ENCODE measurements at regions not wholly inside any gene's neighbourhood (a gene's known extent, or its start where the extent isn't known, plus 50 kb on each side); places are given as distances from the start of the nearest gene placed in this dataset.
"Not testable (repeated sequence)": the region's sequence is repeated elsewhere in the genome, so short reads cannot be mapped to it uniquely, and the experiment has no call there.

DNA sequence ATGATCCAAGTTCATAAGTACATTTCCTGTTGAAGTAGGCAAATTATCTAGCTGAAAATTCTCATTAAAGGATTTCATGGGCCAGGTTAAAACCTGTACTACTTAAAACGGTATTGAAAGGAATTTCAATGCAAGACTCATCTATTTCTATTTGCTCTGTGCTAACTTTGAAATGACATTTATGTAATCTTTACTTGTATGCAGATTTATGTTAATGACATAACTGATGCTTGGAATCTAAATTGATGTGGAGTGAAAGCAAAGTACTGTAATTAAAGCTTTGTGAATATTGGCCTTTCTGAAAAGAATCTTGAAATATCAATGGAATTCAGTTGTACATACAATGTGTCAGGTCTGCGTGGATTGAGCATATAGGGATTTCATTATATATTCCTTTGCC lies 390.0 kb downstream of the CPS1 start:
- ATAC-seq: no peak
- DNase-seq (ENCODE audit: low spot score): no peak
- intact Hi-C loops (cut with DNase I): no loop called here

DNA sequence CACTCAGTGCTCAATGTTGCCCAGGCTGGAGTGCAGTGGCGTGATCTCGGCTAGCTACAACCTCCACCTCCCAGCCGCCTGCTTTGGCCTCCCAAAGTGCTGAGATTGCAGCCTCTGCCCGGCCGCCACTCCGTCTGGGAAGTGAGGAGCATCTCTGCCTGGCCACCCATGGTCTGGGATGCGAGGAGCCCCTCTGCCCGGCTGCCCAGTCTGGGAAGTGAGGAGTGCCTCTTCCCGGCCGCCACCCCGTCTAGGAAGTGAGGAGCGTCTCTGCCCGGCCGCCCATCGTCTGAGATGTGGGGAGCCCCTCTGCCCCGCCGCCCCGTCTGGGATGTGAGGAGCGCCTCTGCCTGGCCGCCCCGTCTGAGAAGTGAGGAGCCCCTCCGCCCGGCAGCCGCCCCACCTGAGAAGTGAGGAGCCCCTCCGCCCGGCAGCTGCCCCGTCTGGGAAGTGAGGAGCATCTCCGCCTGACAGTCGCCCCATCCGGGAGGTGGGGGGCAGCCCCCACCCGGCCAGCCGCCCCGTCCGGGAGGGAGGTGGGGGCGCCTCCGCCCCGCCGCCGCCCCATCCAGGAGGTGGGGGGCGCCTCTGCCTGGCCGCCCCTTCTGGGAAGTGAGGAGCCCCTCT lies 394.1 kb downstream of the CPS1 start:
- DNase-seq (ENCODE audit: low spot score); ATAC-seq; intact Hi-C loops (cut with DNase I): not testable (repeated sequence)

DNA sequence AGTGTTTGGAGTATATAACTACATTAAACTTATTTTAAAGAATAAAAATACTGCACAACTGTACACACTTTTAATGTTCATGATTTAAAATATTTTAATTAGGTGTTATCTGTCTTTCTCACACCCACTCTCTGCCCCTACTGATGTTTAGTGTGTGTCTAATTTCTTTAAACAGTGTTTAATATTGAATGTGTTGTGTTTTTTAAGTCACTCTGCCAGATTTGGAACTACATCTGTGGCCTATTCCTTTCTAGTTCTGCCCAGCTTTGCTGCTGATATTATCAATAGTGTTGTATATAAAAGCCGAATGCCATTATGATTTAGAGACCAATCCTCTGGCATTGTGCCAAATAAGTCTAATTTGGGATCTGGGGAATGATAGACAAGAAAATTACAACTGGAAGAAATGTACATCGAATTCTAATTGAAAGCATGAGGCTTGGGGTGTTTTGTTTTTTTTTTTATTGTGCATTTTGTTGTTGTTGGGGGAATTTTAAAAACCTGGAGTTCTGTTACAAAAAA lies 398.0 kb downstream of the CPS1 start:
- intact Hi-C loops (cut with DNase I): no loop called here
- DNase-seq (ENCODE audit: low spot score): no peak
- ATAC-seq: no peak

DNA sequence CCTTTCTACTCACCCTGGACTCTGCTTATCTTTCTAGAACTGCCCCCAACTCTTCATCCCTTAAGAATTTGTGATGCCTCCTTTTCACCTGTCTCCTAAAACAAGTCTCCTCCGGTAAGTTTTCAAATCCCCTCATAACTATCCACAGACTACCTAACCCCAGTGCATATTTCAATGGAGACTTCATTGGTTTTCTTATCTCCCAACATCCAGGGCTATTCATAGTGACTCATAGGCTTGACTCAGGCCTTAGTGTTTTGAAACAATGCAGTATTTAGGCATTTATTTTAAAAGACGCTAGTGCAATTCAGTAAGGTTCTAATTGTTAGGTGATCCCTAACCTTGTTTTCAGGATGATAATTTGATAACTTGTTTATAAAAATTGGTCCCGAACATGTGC lies 399.2 kb downstream of the CPS1 start:
- no peak for ATAC-seq
- intact Hi-C loops (cut with DNase I): no loop called here

DNA sequence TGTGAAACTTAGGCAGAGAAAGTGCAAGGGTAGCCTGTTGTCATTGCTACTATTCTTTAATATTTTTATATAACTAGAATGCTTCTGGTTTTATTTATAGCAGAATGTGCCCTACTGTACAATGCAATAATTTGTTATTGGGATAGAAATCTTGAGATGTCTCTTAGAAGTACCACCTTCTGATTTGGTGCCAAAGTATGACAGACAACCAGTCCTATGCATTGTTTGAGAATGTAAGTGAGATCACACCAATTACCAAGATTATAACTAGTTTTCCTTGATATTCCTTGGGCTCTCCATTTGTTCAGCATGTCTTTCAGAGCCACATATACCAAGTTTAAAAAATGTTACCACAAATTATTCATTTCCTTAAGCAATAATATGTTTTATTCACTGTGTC lies 399.7 kb downstream of the CPS1 start:
- intact Hi-C loops (cut with DNase I): no loop called here

More for the DNA sequence above, 399.2 kb downstream of the CPS1 start:
- no peak for DNase-seq (ENCODE audit: low spot score)

DNA sequence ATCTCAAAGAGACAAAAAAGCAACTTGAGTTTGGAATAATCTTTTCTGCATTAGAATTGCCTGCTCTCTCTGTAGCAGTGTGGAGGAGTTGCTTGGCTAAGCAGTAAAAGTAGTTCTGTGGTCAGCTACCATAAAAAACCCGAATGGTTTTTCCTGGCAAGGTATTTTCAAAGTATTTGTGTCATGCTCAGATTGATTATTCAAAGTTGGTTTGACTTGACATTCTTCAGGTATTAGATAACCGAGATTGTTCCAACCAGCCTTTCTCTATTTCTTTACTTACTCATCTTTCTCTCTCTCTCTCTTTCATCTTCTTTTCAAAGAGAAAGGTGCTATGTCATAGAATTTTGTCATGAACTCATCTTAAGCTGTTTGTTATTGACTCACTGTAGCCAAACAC lies 404.9 kb downstream of the CPS1 start:
- intact Hi-C loops (cut with DNase I): no loop called here
- ATAC-seq: no peak
- no peak for DNase-seq (ENCODE audit: low spot score)

More for the DNA sequence above, 399.7 kb downstream of the CPS1 start:
- DNase-seq (ENCODE audit: low spot score): no peak
- no peak for ATAC-seq

DNA sequence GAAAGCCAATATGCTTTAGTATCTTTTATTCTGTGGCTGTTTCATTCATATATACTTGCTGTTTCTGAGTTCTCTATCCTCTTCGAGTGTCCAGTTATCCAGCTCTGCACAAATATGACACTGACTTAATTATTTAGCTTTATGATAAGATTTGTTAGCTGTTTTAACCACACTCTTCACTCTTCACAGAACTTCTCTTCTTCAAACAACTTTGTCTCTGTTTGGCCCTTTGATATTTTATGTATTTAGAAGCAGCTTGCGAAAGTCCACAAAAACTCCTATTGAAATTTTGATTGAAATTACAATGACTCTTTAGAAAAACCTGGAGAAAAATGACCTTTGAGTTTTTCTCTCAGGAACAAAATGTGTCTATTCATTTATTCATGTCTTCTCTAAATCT lies 407.0 kb downstream of the CPS1 start:
- DNase-seq (ENCODE audit: low spot score): no peak
- no peak for ATAC-seq
- intact Hi-C loops (cut with DNase I): no loop called here

DNA sequence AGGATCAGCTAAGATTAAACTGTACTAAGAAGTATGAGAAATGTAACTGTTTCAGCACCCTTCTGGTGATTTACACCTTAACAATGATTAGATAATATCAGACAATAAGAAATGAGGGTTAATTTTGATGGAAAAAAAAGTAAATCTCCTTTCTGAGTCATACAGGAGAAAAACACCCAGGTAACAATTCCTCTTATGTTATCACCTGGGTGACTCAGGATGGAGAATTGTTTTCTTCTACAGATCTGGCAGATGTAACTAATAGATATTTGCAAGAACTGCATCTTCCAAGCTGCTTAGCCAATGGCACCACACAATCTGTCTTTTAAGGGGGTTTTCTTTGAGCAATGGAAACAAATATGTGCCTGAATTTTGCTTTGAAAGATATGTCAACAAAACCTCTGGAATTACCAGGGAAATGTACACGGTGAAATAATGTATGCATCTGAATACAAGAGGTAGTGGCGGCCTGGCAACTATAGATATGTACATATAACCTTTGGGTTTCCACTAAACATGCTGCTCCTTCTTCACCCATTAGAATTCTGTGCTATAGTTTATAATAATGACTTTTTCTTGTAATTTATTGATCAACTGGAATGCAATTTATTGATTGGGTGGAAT lies 407.9 kb downstream of the CPS1 start:
- ATAC-seq (no peak), DNase-seq (ENCODE audit: low spot score) (no peak)
- intact Hi-C loops (cut with DNase I): no loop called here

DNA sequence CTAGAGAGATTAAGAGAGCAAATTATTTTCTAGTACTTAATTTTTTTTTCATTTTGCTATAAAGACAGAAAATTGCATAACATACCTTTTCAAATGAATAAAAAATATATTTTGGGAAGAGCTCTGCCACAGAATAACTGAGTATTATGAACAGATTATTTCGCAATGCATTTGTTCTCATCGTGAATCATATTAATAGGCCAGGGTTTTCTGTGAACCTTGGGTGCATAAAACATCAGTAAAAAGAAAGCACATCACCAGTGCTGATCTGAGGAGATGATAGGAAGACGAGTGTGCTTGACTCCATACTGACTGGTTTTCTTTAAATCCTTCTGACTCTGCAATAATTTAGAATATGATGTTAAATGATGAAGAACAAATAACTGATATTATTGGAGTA lies 409.1 kb downstream of the CPS1 start:
- intact Hi-C loops (cut with DNase I): no loop called here

DNA sequence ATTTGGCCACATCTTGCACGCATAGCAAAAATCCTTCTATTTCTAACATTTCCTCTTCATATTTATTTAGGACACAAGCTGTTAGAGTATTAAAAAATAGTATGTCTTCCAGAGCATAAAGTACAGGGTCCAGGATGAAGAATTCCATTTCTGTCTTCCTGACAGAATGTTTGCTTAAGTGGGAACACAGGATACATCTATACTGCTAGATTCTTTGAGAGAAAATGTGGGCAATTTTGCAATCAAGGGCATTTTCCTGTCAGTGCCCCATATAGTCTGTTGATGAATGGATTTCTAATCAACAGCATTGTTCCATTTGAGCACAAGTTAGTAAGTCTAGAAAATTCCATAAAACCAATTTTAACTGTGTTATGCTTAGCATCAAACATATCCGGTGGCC lies 409.9 kb downstream of the CPS1 start:
- DNase-seq (ENCODE audit: low spot score): no peak
- intact Hi-C loops (cut with DNase I): no loop called here
- no peak for ATAC-seq

More for the DNA sequence above, 409.1 kb downstream of the CPS1 start:
- no peak for DNase-seq (ENCODE audit: low spot score)
- no peak for ATAC-seq

DNA sequence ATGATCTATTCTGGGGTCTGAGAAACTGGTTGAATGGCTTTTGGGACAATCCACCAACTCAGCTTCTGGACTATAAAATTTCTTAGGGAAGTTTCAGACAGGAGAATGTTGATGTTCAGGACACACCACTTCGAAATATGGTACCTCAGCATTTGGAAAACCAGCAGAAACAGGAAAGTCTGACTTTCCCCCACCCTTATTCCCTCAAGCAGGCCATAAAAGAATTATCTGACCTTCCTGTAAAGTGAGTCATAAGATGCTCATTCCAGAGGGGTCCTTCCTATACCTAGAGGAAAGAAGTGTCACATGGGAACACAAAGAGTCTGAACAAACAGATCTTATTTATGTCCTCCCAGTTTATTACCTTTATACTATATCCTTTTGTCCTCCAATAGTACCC lies 415.0 kb downstream of the CPS1 start:
- intact Hi-C loops (cut with DNase I): no loop called here
- DNase-seq (ENCODE audit: low spot score): no peak

DNA sequence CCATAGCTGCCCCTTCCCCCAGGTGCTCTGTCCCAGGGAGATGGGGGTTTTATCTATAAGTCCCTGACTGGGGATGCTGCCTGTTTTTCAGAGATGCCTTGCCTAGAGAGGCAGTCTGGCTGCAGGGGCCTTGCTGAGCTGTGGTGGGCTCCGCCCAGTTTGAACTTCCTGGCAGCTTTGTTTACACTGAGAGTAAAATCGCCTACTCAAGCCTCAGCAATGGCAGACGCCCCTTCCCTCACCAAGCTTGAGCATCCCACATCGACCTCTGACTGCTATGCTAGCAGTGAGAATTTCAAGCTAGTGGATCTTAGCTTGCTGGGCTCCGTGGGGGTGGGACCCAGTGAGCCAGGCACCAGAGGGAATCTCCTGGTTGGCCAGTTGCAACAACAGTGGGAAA lies 430.4 kb downstream of the CPS1 start:
- DNase-seq (ENCODE audit: low spot score); intact Hi-C loops (cut with DNase I); ATAC-seq: not testable (repeated sequence)

More for the DNA sequence above, 415.0 kb downstream of the CPS1 start:
- ATAC-seq: no peak

DNA sequence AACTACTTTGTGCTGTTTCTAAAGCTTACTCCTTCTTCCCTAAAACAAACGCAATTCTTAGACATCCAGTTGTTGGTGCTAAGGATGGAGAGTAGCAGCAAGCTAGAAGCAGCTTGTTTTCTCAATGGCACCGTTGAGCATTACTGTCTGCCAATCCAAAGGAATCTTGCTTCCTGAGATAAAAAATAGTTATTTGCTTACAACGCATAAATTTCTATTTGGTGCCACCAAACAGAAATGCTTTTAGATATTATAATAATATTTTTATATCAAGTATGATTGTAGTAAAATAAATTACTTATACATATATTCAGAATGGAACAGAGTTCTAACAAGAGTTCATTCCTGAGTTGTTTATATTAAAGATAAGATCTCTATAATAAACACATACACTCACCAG lies 434.7 kb downstream of the CPS1 start:
- intact Hi-C loops (cut with DNase I): no loop called here
- ATAC-seq (no peak), DNase-seq (ENCODE audit: low spot score) (no peak)

DNA sequence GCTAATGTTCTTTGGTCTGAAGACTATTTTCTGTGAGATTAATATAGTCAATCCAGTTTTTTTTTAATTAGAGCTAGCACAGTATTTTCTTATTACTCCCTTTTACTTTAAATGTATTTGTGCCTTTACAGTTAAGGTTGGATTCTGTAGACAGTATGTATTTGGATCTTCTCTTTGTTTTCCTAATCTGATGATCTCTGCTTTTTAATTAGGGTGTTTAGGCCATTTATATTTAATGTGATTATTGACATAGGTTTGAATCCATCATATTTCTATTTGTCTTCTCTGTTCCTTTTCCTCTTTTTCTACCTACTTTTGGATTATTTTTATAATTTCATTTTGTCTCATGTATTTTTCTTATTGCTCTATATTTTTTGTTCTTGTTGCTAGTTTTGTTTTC lies 437.7 kb downstream of the CPS1 start:
- intact Hi-C loops (cut with DNase I): no loop called here
- DNase-seq (ENCODE audit: low spot score) (no peak), ATAC-seq (no peak)

DNA sequence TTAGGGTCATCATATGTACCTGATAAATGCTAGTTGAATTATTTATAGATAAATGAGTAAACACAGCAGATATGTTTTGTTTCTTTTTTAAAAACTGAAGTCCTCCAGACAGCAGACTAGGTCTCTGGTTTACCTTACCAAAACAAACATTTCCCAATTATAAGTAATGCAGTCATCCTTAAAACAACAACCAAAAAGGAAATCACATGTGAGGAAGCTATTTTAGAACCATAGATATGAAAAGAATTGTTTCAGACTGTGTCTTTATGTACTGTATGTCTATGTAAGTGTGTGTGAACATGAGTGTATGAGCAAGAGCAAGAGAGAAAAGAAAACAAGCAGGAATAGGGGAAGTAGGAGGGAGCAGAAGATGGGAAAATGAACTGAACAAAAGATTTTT lies 441.0 kb downstream of the CPS1 start:
- ATAC-seq (no peak), DNase-seq (ENCODE audit: low spot score) (no peak)
- intact Hi-C loops (cut with DNase I): no loop called here

DNA sequence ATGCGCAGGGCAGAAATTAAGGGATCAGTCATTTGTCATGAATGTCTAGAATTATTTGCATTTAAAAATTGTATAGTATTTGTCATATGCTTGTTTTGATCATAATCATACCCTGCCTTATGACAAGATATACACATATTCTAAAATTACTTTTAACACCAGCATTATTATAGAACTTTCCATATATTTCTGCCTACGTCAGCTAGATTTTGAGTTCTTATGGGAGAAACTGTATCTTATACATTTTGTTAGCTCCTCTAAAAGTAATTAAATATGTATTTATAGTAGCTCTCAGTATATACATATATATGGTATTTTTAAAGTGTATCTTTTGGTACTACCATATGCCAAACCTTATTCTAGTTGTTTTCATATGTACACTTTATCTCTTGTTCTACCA lies 441.9 kb downstream of the CPS1 start:
- intact Hi-C loops (cut with DNase I): no loop called here
- ATAC-seq: no peak

DNA sequence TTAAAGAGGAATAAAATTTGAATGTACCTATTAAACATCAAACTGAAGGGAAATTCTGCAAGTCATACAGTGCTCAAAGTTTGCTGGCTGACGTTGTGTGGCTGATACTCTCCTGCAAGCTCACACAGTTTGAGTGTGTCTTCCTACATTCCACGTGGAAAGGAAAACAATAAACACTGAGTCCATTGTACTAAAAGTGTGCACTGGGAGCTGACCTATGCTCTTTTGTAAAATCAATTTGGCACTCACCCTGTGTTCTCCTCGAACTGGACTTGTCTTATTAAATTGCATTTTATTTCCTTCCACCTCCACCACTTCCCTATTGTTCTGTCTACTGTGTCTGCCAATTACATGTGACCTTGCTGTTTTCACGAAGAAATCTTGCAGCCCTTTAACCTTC lies 458.0 kb downstream of the CPS1 start:
- intact Hi-C loops (cut with DNase I): no loop called here
- ATAC-seq (peak; percentile 97), DNase-seq (ENCODE audit: low spot score) (no peak)

More for the DNA sequence above, 441.9 kb downstream of the CPS1 start:
- DNase-seq (ENCODE audit: low spot score): no peak

DNA sequence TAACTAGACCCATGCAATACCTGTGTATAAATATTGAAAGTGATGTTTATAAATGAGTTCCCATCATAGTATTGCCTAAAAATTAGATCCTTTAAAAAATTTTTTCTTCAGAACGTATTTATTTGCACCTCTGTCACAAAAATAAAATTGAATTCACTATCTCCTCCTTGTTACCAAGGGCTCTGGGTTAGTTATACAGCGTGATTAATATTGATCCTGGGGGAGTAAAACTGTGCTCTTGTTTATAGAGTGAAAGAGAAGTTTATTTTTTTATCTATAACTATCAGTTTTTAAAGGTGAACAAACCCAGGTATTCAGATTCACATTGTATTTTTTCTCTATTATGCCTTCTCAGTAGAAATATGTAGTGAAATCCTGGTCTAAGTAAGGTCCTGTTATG lies 458.5 kb downstream of the CPS1 start:
- no peak for ATAC-seq
- no peak for DNase-seq (ENCODE audit: low spot score)

DNA sequence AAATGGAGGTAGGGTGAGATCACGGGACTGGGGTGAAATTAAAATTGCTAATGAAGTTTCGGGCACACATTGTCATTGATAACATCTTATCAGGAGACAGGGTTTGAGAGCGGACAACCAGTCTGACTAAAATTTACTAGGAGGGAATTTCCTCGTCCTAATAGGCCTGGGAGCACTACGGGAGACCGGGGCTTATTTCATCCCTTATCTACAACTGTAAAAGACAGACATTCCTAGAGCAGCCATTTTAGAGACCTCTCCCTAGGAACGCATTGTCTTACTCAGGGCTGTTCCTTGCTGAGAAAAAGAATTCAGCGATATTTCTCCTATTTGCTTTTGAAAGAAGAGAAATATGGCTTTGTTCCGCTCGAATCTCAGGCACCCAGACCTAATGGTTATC lies 468.7 kb downstream of the CPS1 start:
- DNase-seq (ENCODE audit: low spot score); ATAC-seq; intact Hi-C loops (cut with DNase I): not testable (repeated sequence)

More for the DNA sequence above, 458.5 kb downstream of the CPS1 start:
- intact Hi-C loops (cut with DNase I): no loop called here

DNA sequence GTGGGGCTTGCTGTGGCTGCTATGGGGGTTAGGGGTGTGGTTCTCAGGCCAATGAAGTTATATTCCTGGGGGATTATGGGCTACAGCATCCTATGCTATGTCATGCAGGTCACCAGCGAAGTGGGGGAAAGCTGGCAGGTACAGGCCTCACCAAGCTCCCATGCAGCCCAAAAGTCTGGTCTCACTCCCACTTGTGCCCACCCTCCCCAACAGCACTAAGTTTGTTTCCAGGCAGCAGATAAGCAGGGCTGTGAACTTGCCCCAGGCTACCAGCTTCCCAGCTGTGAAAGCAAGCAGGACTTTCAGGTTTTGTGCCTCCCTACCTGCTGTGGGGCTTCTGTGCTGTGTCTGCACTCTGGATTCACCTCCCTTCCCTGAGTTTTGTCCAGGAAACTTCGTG lies 469.7 kb downstream of the CPS1 start:
- DNase-seq (ENCODE audit: low spot score): no peak
- ATAC-seq: no peak
- intact Hi-C loops (cut with DNase I): no loop called here

DNA sequence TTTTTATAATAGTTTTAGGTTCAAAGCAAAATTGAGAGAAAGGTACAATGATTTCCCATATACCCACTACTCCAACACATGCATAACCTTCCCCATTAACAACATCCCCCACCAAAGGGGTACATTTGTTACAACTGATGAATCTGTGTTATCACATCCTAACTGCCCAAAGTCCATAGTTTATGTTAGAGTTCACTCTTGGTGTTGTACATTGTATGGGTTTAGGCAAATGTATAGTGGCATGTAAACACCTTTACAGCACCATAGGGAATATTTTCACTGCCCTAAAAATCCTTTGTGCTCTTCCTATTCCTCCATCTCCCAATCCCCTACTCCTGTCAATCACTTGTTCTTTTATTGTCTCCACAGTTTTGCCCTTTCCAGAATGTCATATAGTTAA lies 471.6 kb downstream of the CPS1 start:
- intact Hi-C loops (cut with DNase I): no loop called here
- ATAC-seq: no peak
- no peak for DNase-seq (ENCODE audit: low spot score)
